DOHH2 (cell line): ENCODE measurements at regions not wholly inside any gene's neighbourhood (a gene's known extent, or its start where the extent isn't known, plus 50 kb on each side); places are given as distances from the start of the nearest gene placed in this dataset.

Experiments used
- EZH2phosphoT487 ChIP-seq: fragments of 200-600 bp; sonication (generic); IDR thresholded peaks from 2 replicates; pipeline ENCODE4 v1.6.1; 2017; ENCODE audit warnings: borderline replicate concordance, mild to moderate bottlenecking, antibody characterized with exemption, low read length, moderate library complexity, mixed read lengths
- TF ChIP-seq, protein P1 (sequence below): fragments of 200-600 bp; sonication (generic); IDR thresholded peaks from one replicate; pipeline ENCODE4 v1.5.1; 2014; ENCODE audit warnings: antibody characterized with exemption, mild to moderate bottlenecking, low read depth, low read length; ENCODE audit not compliant: poor library complexity, severe bottlenecking

DNA sequence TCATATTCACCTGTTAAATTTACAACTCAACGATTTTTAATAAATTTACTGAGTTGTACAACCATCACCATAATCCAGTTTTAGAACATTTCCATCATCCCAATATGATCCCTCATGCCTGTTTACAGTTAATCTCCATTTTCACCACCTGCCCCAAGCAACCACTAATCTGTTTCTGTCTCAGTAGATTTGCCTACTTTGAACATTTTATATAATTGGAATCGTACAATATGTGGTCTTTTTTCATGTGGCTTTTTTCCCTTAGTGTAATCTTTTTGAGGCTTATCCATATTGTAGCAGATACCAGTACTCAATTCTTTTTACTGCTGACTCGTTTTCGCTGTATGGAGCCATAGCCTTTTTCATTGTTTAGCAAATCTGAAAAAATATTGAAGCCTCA is 123.3 kb upstream of the STT3B start:
- TF ChIP-seq, protein P1, sequence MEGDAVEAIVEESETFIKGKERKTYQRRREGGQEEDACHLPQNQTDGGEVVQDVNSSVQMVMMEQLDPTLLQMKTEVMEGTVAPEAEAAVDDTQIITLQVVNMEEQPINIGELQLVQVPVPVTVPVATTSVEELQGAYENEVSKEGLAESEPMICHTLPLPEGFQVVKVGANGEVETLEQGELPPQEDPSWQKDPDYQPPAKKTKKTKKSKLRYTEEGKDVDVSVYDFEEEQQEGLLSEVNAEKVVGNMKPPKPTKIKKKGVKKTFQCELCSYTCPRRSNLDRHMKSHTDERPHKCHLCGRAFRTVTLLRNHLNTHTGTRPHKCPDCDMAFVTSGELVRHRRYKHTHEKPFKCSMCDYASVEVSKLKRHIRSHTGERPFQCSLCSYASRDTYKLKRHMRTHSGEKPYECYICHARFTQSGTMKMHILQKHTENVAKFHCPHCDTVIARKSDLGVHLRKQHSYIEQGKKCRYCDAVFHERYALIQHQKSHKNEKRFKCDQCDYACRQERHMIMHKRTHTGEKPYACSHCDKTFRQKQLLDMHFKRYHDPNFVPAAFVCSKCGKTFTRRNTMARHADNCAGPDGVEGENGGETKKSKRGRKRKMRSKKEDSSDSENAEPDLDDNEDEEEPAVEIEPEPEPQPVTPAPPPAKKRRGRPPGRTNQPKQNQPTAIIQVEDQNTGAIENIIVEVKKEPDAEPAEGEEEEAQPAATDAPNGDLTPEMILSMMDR, result no peak
- TF ChIP-seq EZH2phosphoT487, result no peak
